ENCODE measurements at regions not wholly inside any gene's neighbourhood (a gene's known extent, or its start where the extent isn't known, plus 50 kb on each side); places are given as distances from the start of the nearest gene placed in this dataset.

- TF ChIP-seq REST (IDR thresholded peaks at IDR 0.05; ENCODE audit: insufficient read depth in 1 of 2, low read depth in 2 of 2, low read length in 2 of 2), result no peak
- no peak for TF ChIP-seq POLR2AphosphoS5 (IDR thresholded peaks at IDR 0.05; ENCODE audit: low read depth, low read length)
Measured at GRCh38 chr6:109240370-109241084, 141.7 kb downstream of the CD164 start.

- TF ChIP-seq TAF1 (IDR thresholded peaks at IDR 0.05; ENCODE audit: borderline replicate concordance, insufficient read depth, low read length) (no peak), SIN3A (IDR thresholded peaks at IDR 0.05; ENCODE audit: borderline replicate concordance, insufficient read depth, low read length) (no peak), POLR2AphosphoS5 (IDR thresholded peaks at IDR 0.05; ENCODE audit: low read depth, low read length) (no peak), REST (IDR thresholded peaks at IDR 0.05; ENCODE audit: insufficient read depth in 1 of 2, low read depth in 2 of 2, low read length in 2 of 2) (no peak), FOXP2 (optimal IDR thresholded peaks at IDR 0.05; ENCODE audit: borderline replicate concordance, extremely low read depth, extremely low read length, insufficient read depth) (no peak)
Measured at GRCh38 chr6:109239651-109240321, 142.5 kb downstream of the CD164 start.

- no peak for TF ChIP-seq SIN3A (IDR thresholded peaks at IDR 0.05; ENCODE audit: borderline replicate concordance, insufficient read depth, low read length)
- TF ChIP-seq REST (IDR thresholded peaks at IDR 0.05; ENCODE audit: insufficient read depth in 1 of 2, low read depth in 2 of 2, low read length in 2 of 2), result no peak
- no peak for TF ChIP-seq FOXP2 (optimal IDR thresholded peaks at IDR 0.05; ENCODE audit: borderline replicate concordance, extremely low read depth, extremely low read length, insufficient read depth)
Measured at GRCh38 chr6:109239160-109239559, 143.1 kb downstream of the CD164 start.

- TF ChIP-seq POLR2AphosphoS5 (IDR thresholded peaks at IDR 0.05; ENCODE audit: low read depth, low read length) (no peak), SIN3A (IDR thresholded peaks at IDR 0.05; ENCODE audit: borderline replicate concordance, insufficient read depth, low read length) (no peak), TAF1 (IDR thresholded peaks at IDR 0.05; ENCODE audit: borderline replicate concordance, insufficient read depth, low read length) (no peak), FOXP2 (optimal IDR thresholded peaks at IDR 0.05; ENCODE audit: borderline replicate concordance, extremely low read depth, extremely low read length, insufficient read depth) (no peak), REST (IDR thresholded peaks at IDR 0.05; ENCODE audit: insufficient read depth in 1 of 2, low read depth in 2 of 2, low read length in 2 of 2) (no peak)
Measured at GRCh38 chr6:109238396-109238795, 143.1 kb downstream of the CEP57L1 start.

GRCh38 chr6:109237986-109238329, 142.7 kb downstream of the CEP57L1 start:
- TF ChIP-seq POLR2AphosphoS5 (IDR thresholded peaks at IDR 0.05; ENCODE audit: low read depth, low read length), result no peak
- TF ChIP-seq TAF1 (IDR thresholded peaks at IDR 0.05; ENCODE audit: borderline replicate concordance, insufficient read depth, low read length), result no peak
- TF ChIP-seq FOXP2 (optimal IDR thresholded peaks at IDR 0.05; ENCODE audit: borderline replicate concordance, extremely low read depth, extremely low read length, insufficient read depth), result no peak
- TF ChIP-seq REST (IDR thresholded peaks at IDR 0.05; ENCODE audit: insufficient read depth in 1 of 2, low read depth in 2 of 2, low read length in 2 of 2), result no peak
- no peak for TF ChIP-seq SIN3A (IDR thresholded peaks at IDR 0.05; ENCODE audit: borderline replicate concordance, insufficient read depth, low read length)

Data from PFSK-1 (cell line).